SH-SY5Y (cell line): ENCODE measurements at regions not wholly inside any gene's neighbourhood (a gene's known extent, or its start where the extent isn't known, plus 50 kb on each side); places are given as distances from the start of the nearest gene placed in this dataset.

ENCODE experiments used
- GATA2 ChIP-seq: IDR thresholded peaks from 2 replicates; pipeline ENCODE4 v1.6.1; 2011; ENCODE audit warnings: mild to moderate bottlenecking, low read depth, low read length
- GATA3 ChIP-seq: IDR thresholded peaks from 2 replicates; pipeline ENCODE4 v1.6.1; 2011; ENCODE audit warnings: low read depth, mild to moderate bottlenecking, low read length, moderate library complexity

- TF ChIP-seq GATA2 (no peak), GATA3 (no peak)
These were observed 1011.8 kb upstream of the NCAM2 start for GRCh38 chr21:19986396-19986795.
